ENCODE measurements at regions not wholly inside any gene's neighbourhood (a gene's known extent, or its start where the extent isn't known, plus 50 kb on each side); places are given as distances from the start of the nearest gene placed in this dataset.
"Not testable (repeated sequence)": the region's sequence is repeated elsewhere in the genome, so short reads cannot be mapped to it uniquely, and the experiment has no call there.

- H3K27me3 ChIP-seq (ENCODE audit: insufficient read depth, low read length); H3K9ac ChIP-seq (ENCODE audit: low read length); H3K4me1 ChIP-seq (ENCODE audit: control insufficient read depth in 1 of 2, insufficient read depth in 2 of 2, low read length in 2 of 2); CTCF ChIA-PET; H3K9me3 ChIP-seq (ENCODE audit: control insufficient read depth in 1 of 2, insufficient read depth in 1 of 2, low read depth in 1 of 2, low read length in 2 of 2); H3K36me3 ChIP-seq (ENCODE audit: control insufficient read depth in 1 of 2, insufficient read depth in 2 of 2, low read length in 2 of 2); BruUV-seq (replicated peaks); POLR2A ChIA-PET; intact Hi-C loops (cut with micrococcal nuclease); RAD21 ChIA-PET (ENCODE audit: low non-redundant PET in 1 of 2, low total read pairs in 2 of 2, uncharacterized antibody in 2 of 2, unreplicated experiment in 2 of 2); ATAC-seq; H4K20me1 ChIP-seq (ENCODE audit: insufficient read depth); H3K9me2 ChIP-seq (ENCODE audit: insufficient read depth); H3K27ac ChIP-seq (ENCODE audit: low read depth, low read length); H3K79me2 ChIP-seq (ENCODE audit: insufficient read depth, low read length); H2AFZ ChIP-seq (ENCODE audit: low read depth, low read length, poor library complexity, severe bottlenecking); H3K4me3 ChIP-seq (replicated peaks in 1 of 2; ENCODE audit: low read depth in 1 of 2, low read length in 2 of 2); H3K4me2 ChIP-seq (ENCODE audit: low read length); DNase-seq (ENCODE audit: low read depth, low spot score): not testable (repeated sequence)
Measured at GRCh38 chr14:50032462-50033167, 83.8 kb downstream of the VCPKMT start.

GRCh38 chr14:50035214-50035613 is 81.2 kb downstream of the VCPKMT start:
- BruUV-seq (replicated peaks): no TSS peak
- Histone ChIP-seq H3K4me1 (ENCODE audit: control insufficient read depth in 1 of 2, insufficient read depth in 2 of 2, low read length in 2 of 2) (peaks cover 11 to 25% of the 10 kb centered on the region in 2 experiments), H3K9me2 (ENCODE audit: insufficient read depth) (no peaks in the 10 kb centered on the region), H3K27me3 (ENCODE audit: insufficient read depth, low read length) (no peaks in the 10 kb centered on the region), H3K27ac (ENCODE audit: low read depth, low read length) (no peak overlapping the region), H3K79me2 (ENCODE audit: insufficient read depth, low read length) (no peaks in the 10 kb centered on the region), H3K36me3 (ENCODE audit: control insufficient read depth in 1 of 2, insufficient read depth in 2 of 2, low read length in 2 of 2) (no peaks in the 10 kb centered on the region), H3K9ac (ENCODE audit: low read length) (no peak overlapping the region), H3K4me3 (replicated peaks in 1 of 2; ENCODE audit: low read depth in 1 of 2, low read length in 2 of 2) (no peak overlapping the region), H3K9me3 (ENCODE audit: control insufficient read depth in 1 of 2, insufficient read depth in 1 of 2, low read depth in 1 of 2, low read length in 2 of 2) (no peaks in the 10 kb centered on the region), H2AFZ (ENCODE audit: low read depth, low read length, poor library complexity, severe bottlenecking) (no peak overlapping the region), H4K20me1 (ENCODE audit: insufficient read depth) (no peaks in the 10 kb centered on the region), H3K4me2 (ENCODE audit: low read length) (no peak overlapping the region)
- ATAC-seq (no peak), DNase-seq (ENCODE audit: low read depth, low spot score) (no peak)
- intact Hi-C loops (cut with micrococcal nuclease): no loop called here
- no peak for TF ChIP-seq ELF1 (IDR thresholded peaks at IDR 0.05; ENCODE audit: borderline replicate concordance, low read depth)
- no peak for TF ChIP-seq CBX3 (IDR thresholded peaks at IDR 0.05; ENCODE audit: low read depth)
- TF ChIP-seq SIN3A (IDR thresholded peaks at IDR 0.05; ENCODE audit: low read depth): no peak
- TF ChIP-seq RAD21 (IDR thresholded peaks at IDR 0.05; ENCODE audit: low read depth): no peak
- TF ChIP-seq ZNF274 (IDR thresholded peaks at IDR 0.05; ENCODE audit: low read depth, low read length): no peak
- TF ChIP-seq SP1 (IDR thresholded peaks at IDR 0.05; ENCODE audit: low read depth): no peak
- CTCF ChIA-PET: no interaction called here
- POLR2A ChIA-PET: no interaction called here
- RAD21 ChIA-PET (ENCODE audit: low non-redundant PET in 1 of 2, low total read pairs in 2 of 2, uncharacterized antibody in 2 of 2, unreplicated experiment in 2 of 2): no interaction called here
